ENCODE measurements at regions not wholly inside any gene's neighbourhood (a gene's known extent, or its start where the extent isn't known, plus 50 kb on each side); places are given as distances from the start of the nearest gene placed in this dataset.

- no peak for TF ChIP-seq CTCF (conservative IDR thresholded peaks at IDR 0.05; ENCODE audit: low read depth, low read length)
- no peak for TF ChIP-seq MAFK (IDR thresholded peaks at IDR 0.05; ENCODE audit: low read depth, low read length)
- no peak for TF ChIP-seq NFE2L2 (IDR thresholded peaks at IDR 0.05; ENCODE audit: low read depth, low read length)
- no peak for TF ChIP-seq RFX5 (IDR thresholded peaks at IDR 0.05; ENCODE audit: low read depth, low read length)
- no peak for TF ChIP-seq FOS (IDR thresholded peaks at IDR 0.05; ENCODE audit: low read depth, low read length)
- TF ChIP-seq CEBPB (IDR thresholded peaks at IDR 0.05; ENCODE audit: low read depth, low read length): no peak
- no peak for TF ChIP-seq POLR2A (IDR thresholded peaks at IDR 0.05; ENCODE audit: low read depth, low read length)
These were observed 125.4 kb upstream of the VLDLR start for GRCh38 chr9:2496169-2496568.

Measured in IMR-90 (cell line).